ENCODE measurements at regions not wholly inside any gene's neighbourhood (a gene's known extent, or its start where the extent isn't known, plus 50 kb on each side); places are given as distances from the start of the nearest gene placed in this dataset.

DNA sequence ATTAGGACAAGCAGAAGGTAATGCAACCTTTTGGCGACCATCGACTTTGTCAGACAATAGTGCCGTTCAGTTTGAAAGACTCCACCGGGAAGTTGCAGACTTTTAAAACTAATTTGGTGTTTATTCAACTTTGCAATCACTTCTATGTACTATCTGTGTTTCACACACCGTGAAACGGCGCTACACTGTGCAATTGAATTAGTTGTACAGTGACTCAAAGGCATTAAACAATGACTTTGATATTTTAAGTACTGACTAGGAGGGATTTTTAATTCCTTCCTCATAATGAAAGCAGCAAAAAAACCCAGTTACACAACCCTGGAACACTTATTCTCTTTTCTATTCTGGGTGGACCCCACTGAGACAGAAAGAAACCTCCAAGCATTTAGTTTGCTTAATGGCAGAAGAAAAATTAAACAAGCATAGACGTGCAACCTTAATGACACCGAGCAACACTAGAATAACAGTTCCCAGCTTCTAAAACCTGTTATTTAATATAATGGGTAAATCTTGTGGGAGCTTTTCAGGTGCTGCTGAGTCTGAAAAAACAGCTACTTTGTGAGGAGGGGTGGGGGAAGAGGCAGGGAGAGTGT is 176.8 kb downstream of the LMO4 start:
- DNase-seq (ENCODE audit: low read depth in 2 of 3, low spot score in 2 of 3) = no peak

DNA sequence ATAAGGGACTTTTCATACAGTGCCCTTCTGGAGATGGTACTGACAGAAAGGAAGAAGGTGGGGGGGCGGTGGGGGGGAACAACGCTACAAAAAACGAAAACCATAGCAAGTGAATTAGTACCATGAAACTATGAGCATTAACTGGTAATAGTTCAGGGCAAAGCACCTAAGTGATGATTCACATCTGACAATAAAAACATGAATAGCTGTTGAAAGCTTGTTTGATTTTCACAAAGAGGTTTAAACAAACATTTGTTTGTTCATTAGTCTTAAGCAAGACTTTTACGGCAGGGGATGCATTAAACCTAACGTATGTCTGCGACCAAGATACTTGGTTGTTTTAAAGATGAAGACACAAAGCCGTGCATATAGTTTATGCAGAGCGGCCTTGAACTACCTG is 177.5 kb downstream of the LMO4 start:
- DNase-seq (ENCODE audit: low read depth in 2 of 3, low spot score in 2 of 3) = no peak

DNA sequence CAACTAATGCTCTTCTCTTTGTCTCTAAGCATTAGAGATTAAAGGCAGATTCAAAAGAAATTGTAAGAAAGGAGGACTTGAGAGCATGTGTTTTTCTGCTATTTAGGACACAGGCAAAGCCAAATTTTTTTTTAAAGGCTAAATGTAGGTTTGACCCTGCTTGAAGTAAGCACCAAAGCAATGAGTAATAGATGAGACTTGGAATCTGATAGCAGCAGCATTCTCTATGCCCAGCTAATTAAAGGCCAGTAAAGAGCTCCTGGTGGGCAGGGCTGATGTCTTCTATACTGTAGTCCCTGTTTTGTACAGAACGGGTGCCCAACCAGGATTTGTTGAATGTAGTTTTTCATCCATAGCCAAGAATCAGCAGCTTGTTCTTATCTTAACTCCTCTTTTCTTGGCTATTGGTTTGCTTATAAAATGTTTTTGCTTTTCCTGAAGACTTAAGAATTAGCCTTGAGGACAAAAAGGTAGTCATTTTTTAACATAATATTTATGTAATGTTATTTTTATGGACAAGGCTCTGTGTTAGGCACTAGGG is 179.6 kb downstream of the LMO4 start:
- no peak for DNase-seq (ENCODE audit: low read depth in 2 of 3, low spot score in 2 of 3)

DNA sequence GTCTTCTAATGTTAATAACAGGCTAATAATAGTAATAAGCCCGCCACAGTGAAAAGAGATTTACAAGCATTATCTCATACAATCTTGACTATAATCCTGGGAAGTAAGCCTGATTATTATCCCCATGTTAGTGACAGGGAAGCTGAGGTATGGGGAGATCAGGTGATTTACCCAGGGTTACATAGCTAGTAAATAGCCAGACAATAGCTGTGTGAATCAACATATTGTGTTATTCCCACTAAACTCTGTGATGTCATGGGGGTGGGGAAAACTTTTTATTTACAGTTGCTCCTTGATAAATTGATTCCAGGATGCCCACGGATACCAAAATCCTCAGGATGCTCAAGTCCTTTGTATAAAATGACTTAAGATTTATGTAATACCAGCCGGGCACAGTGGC is 181.9 kb downstream of the LMO4 start:
- no peak for DNase-seq (ENCODE audit: low read depth in 2 of 3, low spot score in 2 of 3)

DNA sequence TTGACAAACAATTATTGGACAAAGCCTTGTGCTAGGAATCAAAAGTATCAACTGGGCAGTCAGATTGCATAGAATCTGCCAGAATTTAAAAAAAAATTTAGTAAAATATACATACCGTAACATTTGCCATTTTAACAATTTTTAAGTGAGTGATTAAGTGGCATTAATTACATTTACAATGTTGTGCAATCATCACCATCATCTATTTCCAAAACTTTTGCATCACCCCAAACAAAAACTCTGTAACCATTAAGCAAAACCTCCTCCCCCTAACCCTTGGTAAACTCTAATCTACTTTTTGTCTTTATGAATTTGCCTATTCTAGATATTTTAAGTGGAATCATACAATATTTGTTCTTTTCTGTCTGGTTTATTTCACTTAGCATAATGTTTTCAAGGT is 182.8 kb downstream of the LMO4 start:
- no peak for DNase-seq (ENCODE audit: low read depth in 2 of 3, low spot score in 2 of 3)

DNA sequence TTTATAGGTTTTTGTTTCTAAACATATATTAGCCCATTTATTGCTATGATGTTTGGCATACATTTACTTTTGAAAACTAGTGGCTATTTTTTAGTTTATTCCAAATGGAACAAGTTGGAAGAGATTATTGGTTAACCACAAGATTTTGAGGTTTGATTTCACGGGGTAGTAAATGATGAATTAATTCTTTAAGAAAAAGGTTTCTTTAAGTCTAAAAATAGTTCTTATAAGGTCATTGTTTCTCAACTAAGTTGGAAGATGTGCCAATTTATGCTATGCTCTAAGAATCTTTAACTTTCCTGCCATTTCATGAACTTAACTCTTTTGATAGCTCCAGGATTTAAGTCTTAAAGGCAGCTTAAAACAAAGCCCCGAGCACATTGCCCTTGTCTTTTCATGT is 183.8 kb downstream of the LMO4 start:
- no peak for DNase-seq (ENCODE audit: low read depth in 2 of 3, low spot score in 2 of 3)

DNA sequence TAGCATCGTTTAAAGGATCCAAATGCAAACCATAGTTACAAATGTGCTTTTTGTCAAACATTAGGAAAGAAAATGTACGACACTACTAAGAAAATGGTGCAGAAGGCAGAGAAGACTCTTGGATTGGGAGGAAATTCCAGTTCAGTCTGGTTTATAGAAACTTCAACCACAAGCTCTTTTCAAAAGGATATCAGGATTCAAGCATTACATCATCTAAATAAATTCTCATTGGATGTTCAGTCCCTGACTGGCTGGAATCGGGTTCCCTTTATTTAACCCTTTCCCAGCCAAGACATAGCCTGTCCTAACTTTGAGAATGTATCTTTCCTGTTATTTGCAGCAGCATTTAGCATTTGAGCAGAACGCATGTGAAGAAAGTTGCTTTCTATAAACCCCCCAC is 184.6 kb downstream of the LMO4 start:
- no peak for DNase-seq (ENCODE audit: low read depth in 2 of 3, low spot score in 2 of 3)

DNA sequence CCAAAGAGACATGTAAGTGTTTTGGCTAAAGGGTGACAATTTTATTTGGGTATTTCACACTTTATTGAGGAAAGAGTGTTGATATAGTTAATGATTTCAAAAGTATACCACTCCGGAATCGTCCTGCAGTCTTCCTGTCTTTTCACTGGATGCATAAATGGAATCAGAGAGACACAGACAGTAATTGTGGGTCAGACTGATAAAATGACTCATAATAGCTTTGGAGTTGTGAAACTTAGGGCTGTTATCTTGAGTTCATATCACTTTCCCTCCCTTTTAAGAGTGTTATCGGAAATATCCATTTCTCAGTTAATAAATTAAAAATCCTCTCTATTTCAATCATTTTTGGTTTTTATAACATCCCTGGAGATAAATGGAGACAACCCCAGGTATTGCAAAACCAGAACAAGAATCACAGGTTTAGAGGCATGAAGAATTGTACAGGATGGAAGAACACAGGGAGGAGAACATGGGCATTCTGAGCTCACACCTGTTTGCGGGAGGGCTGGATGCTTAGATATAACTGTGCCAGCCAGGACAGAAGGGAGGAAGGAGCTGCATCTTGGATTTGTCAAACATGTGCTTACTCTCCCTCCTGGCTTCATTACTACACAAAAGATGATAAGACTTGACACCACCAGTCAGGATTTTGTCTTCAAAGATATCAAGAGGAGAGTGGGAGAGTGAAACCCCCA is 185.4 kb downstream of the LMO4 start:
- DNase-seq (ENCODE audit: low read depth in 2 of 3, low spot score in 2 of 3) = no peak

DNA sequence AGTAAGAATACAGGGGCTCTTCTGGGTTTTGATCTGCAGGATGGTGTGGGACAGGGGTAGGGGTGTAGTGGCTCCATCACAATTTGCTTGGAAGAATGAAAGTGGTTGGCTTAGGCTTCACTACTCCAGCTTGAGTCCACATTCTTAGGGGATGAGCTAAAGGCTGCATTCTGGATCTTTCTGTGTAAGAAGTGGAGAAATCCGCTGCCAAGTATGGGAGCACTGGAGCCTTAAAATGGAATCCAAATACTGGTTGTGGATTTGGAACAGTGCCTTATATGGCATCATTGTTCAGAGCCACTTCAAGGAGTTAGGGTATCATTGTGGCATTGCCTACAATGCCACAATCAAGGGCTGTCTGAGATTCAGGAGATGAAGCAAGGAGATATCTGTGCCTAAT is 187.1 kb downstream of the LMO4 start:
- DNase-seq (ENCODE audit: low read depth in 2 of 3, low spot score in 2 of 3) = no peak

DNA sequence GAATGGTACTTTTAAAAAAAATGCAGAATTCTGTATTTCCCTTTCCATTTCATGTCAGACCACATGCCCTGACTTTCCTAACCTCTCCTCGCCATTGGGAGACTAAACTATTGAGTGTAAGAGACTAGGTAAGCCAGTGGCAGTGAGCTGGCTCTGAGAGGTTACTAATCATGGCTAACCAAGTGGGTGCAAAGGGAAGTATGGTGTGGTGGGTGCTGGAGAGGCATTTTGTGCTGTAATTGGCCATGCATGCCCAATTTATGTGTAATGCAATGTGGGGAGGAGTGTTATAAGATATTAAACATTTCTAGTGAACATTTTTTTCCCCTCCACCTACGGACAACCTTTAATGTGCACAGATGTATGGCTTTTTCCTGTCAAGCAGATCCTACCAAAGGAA is 190.1 kb downstream of the LMO4 start:
- DNase-seq (ENCODE audit: low read depth in 2 of 3, low spot score in 2 of 3) = no peak

DNA sequence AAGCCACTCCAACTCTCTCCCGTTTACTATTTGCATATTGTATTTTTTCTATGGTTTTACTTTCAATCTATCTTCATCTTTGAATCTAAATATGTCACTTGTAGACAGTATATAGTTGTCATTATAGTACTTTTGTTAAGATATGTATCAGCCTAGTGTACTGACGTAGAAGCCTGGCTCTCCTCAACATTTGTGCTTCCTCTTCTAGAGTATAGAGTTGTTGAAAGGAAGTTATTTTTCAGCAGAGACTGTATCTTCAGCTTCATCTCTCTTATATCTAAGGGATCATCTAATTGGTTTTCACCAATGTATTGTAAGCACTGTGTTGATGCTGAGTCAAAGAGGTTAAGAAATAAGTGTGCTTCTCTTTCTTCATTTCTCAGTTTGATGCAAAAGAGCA is 192.8 kb downstream of the LMO4 start:
- DNase-seq (ENCODE audit: low read depth in 2 of 3, low spot score in 2 of 3) = no peak

DNA sequence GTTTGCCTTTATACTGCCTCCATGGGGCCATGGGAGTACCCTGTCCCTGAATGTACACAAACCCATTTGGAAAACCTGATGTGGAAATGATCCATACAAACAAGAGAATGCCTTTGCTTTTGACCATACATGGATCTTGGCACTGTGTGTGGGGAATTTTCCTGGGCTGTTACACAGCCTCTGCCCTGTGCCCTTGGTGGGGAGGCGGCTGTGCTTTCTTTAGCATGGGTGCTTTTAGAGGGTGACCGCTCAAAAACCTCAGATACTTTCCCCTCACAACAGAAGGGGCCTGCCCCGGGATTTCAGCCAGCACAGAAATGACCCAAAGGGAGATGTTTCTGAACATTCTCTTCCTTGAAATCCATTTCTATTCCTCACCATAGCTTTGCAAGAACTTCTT is 194.8 kb downstream of the LMO4 start:
- no peak for DNase-seq (ENCODE audit: low read depth in 2 of 3, low spot score in 2 of 3)

DNA sequence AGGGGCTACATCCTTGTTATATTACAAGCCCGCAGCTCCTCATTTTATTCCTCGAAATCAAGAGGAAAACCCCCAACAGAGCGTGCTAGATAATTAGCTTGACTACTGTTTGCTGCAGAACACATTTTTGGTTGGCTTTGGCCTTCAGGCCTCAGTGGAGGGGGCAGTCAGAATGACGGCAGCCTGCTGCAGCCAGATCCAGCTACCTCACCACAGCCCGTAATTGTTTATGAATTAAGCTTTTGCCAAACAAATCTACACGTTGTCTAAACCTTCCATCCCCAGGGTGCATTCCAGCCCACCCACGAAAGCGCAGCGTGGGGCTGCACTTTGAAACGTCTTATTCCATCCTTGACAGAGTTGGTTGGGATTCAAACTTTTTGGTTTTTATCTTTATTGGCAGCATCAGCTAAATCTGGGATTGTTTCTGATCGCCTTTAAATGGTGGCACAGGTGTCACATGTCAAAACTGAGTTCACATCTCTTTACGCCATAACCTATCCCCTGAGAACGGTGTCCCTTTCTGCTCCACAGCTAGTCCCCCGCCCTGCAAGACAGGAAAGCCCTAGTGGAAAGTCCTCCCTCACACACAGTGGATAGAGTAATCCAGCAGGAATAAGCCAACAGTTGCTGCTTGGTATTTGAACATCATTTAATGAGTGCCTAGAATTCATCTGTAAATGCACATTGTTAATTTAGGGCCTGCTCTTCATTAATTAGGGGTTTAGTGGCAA is 195.5 kb downstream of the LMO4 start:
- DNase-seq (ENCODE audit: low read depth in 2 of 3, low spot score in 2 of 3) = no peak

DNA sequence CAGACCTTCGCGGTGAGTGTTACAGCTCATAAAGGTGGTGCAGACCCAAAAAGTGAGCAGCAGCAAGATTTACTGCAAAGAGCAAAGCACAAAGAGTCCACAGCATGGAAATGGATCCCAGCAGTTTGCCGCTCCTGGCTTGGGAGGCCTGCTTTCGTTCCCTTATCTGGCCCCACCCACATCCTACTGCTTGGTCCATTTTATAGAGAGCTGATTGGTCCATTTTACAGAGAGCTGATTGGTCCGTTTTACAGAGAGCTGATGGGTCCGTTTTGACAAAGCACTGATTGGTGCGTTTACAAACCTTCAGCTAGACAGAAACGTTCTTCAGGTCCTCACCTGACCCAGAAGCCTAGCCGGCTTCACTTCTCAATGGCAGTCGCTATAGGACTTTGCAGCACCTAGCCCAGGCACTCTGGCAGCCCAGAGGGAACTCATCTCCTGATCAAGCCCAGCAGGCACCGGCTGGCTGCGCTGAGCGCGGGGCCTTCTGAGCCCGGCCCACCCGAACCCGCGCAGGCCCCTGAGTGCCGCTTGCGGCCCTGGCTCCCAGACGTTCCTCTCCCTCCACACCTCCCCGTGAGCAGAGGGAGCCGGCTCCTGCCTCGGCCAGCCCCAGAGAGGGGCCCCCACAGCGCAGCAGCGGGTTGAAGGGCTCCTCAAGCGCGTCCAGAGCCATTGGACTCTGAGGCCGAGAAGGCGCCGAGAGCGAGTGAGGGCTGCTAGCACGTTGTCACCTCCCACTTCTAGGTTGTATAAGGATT is 200.3 kb downstream of the LMO4 start:
- DNase-seq (ENCODE audit: low read depth in 2 of 3, low spot score in 2 of 3) = no peak

DNA sequence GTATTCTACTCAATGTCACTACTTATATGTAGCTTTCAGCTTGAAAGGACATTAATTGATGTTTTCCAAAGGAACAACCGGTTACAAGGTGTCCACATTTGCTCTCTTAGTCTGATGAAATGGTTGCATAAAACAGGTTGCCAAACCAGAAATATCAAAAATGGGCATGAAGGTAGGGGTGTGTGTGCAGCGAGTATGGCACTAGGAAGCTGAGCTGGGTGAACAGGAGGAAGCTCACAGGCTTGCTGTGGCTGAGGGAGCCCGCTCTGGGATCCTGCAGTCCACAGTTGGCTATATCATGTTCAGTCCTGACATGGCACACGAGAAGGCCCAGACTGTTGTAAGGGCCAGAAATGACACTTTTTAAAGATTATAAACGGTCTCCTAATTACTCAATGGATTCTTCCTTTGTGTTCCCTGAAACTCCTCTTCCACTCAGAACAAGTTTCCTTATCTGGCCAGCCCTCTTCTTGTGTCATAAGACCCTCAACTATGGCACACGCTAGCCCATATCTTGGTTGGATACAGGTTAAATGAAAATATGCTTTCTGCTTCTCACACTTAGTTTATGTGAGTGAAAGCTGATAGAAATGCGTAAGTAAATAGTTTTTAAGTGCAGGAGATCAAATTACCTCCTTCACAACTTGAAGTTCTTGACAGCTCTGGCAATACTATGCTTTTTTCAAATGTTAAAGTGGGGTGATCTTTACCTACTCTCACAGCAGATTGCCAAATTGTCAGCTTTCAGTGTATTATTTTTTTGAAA is 201.5 kb downstream of the LMO4 start:
- DNase-seq (ENCODE audit: low read depth in 2 of 3, low spot score in 2 of 3) = no peak

DNA sequence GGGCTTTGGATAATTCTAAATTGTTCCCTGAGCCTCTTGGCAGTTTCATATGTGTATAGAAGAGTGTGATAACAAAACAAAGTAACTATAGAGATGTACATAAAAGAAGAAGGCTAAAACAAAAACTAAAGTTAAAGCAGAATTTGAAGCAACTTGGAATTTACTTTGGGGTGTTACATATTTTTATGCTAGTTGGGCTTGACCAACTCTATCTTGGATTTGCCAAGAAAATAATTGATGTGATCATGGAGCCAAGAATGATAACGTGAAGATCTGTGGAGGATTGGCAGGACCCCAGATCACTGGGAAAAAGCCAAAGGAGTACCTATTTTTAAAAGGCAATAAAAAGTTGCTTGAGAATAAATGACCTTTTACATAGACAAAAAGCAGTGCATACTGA is 206.9 kb downstream of the LMO4 start:
- DNase-seq (ENCODE audit: low read depth in 2 of 3, low spot score in 2 of 3) = no peak

DNA sequence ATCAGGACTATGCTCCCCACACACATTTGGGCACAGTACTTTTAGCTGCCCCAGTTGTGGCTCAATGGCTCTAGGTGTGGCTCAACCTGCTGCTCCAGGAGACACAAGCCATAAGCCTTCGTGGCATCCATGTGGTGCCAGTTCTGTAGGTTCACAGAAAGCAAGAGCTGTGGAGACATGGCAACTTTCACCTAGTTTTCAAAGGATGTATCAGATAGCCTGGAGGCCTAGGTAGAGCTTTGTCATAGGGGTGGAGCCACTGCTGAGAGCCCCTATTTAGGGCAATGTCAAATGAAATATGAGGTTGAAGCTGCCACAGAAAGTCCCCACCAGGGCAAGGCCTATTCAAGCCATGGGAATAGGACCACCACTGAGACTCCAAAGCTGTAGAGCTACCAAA is 210.5 kb downstream of the LMO4 start:
- DNase-seq (ENCODE audit: low read depth in 2 of 3, low spot score in 2 of 3) = no peak

DNA sequence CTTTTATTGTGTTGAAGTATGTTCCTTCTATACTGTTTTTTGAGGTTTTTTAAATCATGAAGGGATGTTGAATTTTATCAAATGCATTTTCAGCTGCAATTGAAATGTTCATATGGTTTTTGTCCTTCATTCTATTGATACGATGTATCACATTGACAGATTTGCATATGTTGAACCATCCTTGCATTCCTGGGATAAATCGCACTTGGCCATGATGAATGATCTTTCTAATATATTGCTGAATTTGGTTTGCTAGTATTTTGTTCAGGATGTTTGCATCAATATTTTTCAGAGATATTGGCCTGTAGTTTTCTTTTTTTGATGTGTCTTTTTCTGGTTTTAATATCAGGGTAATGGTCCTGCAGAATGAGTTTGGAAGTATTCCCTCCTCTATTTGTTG is 214.0 kb downstream of the LMO4 start:
- peak in 1 of 3 donors; percentile 14 for DNase-seq (ENCODE audit: low read depth in 2 of 3, low spot score in 2 of 3)

DNA sequence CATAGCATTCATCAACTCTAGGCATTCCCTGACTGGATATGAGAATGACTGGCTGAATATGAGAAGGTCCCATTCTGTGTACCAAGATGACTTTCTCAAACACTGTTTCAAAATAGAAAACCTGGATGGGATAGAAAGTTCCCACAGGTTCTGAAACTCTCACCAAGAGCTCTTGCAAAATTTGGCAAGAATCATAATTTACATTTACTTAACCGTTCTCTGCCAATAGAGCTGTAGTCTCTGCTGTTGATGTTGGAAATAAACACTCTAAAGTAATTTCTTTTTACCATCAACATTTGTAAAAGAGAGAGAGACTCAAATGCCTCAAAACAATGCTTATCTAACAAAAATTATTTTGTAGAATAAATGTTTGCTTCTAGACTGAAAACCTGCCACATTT is 221.1 kb downstream of the LMO4 start:
- DNase-seq (ENCODE audit: low read depth in 2 of 3, low spot score in 2 of 3) = no peak

DNA sequence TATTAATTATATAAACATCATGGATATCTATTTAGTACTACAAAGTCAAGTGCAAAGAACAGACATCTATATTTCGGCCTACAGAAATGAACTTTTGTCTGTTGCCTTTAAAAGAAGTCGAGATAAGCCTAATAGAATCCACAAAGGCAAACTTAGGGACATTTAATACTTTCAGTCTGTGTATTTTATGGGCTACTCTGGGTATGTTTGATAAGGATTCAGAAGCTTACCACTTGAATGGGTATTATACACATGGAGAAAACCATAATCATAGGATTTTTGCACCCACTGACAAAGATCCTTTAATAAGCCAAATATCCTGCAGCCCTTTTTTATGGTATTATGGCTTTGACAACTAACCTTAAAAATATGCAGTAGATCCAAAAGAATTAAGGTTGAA is 224.8 kb downstream of the LMO4 start:
- no peak for DNase-seq (ENCODE audit: low read depth in 2 of 3, low spot score in 2 of 3)

DNA sequence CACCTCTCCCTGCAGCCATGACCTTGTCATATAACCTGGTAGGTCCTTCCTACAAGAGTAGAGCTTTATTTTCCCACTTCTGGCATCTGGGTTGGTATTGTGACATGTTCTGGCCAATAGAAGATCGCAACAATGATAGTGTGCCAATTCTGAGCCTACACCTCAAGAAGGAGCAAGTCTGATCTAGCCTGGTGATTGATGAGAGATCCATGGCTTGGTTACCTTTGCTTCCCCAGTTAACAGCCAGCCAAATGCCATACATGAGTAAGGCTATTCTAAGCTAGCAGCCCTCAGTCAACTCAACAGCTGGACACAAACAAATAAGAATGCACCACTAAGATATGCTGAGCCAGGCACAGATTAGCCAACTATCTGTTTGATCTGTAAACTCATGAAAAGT is 226.7 kb downstream of the LMO4 start:
- no peak for DNase-seq (ENCODE audit: low read depth in 2 of 3, low spot score in 2 of 3)
